Stimulated activated CD8-positive, alpha-beta memory T cell treated with anti-CD3 and anti-CD28 coated beads, Interleukin-15, amount 100 ng/mL, for 1 hour (primary cell): ENCODE measurements at regions not wholly inside any gene's neighbourhood (a gene's known extent, or its start where the extent isn't known, plus 50 kb on each side); places are given as distances from the start of the nearest gene placed in this dataset.
A peak's percentile ranks its signal among the peaks of the same experiment; 100 is the strongest.

Source experiments
- DNase-seq: peaks from one replicate; pipeline ENCODE4 v3.0.0-alpha.2; 2020; ENCODE audit warnings: low read depth

DNA sequence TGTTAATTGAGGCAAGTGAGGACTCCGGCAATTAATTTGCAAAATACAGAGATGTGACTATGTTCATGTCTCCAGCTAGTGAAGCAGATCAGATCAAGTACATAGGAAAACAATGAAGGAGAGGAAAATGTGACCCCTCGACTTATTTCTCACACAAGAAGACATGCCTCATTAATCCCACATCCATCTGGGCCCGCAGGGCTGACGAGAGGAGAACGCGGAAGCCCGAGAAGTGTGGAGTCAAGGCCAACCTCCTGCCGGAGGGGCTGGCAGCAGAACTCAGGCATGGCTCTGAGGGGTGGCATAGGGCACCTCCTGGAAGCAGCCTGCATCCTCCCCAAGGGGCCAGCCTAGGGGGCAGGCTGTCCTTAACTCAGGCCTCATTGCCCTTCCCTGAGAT, 54.4 kb downstream of the ZNF503 start:
- no peak for DNase-seq

DNA sequence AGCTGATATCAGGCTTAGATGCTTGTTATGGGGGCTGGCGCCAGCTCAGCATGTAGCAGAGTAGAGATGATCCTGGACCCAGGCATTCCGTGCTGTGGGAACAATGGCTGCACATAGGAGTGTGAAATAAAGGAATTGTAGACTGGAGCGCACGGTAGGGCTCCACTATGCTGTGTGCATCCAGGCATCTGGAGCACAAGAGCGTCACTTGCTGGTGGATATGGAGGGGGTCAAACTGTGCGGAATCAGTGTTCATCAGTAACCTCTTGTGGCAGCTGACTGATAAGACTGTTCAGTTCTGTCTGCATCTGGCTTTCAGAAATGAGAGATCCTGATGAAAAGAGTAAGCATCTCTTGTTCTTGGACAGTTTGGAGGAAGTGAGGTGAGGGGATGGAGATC, 55.8 kb downstream of the ZNF503 start:
- DNase-seq, result no peak

DNA sequence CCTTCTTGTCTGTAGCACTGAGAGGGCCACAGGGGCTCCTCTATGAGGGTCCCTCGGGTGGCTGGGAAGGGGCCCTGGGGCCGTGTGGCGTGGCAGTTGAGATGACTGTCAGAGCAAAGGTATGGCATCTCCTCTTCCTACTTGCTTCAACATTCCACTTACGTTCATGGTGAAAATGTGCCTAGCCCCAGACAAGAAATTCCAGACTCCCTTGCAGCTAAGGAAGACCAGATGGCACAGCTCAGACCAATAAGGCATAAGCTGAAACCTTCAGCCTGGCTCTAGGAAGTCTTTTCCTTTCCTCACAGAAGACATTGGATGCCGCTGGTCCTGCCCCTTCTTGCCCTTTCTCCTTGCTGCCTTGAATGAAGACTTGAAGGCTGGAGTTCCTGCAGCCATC, 57.4 kb downstream of the ZNF503 start:
- no peak for DNase-seq

DNA sequence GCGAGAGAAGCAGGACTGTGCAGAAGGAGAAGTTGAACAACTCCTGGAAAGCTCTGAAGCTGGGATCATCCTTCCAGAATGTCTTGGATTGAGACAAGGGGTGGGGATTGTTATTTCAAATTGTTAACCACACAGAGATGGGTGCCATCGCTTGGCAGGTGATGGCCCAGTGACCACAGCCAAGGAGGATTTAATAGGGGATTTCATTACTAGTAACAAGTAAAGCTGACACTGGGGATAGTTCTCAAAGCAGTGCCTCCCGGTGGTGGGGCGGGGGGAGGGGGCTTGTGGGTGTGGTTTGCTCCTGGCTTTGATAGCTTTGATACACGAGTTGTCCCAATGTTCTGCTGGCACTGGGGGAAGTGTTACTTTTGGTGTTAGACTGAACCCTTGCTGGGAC, 59.2 kb downstream of the ZNF503 start:
- no peak for DNase-seq

DNA sequence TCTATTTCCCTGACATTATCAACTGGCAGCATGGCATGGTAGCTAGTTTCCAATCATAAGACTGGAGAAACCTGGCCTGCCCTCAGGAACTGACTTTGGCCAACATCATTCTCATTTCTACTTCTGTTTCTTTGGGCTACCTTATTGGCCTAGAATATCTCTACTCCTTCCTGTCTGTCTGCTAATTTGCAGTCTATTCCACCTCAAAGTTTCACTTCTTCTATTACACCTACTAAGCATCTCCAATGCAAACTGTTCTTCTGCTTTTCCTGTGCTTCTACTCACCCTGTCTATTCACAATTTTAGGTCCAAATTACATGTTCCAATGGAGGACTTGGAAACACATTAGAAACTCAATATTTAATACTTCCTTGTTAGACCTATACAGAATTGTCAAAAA, 65.6 kb downstream of the ZNF503 start:
- no peak for DNase-seq

DNA sequence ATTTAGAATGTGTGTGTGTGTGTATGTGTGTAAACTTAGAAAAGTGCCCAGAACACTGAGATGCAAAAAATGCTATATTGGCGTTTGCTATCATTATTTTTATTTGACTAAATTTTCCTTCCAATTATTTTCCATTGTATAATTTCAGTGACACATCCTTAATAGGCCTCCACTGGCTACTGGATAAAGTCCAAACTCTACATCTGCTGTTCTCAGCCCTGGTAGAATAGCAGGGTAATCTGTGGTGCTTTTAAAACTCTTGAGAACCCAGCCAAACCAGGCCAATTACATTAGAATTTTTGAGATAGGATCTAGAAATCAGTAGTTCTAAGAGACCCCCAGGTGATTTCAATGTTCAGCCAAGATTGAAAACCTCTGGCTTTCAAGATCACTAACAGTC, 66.4 kb downstream of the ZNF503 start:
- no peak for DNase-seq

DNA sequence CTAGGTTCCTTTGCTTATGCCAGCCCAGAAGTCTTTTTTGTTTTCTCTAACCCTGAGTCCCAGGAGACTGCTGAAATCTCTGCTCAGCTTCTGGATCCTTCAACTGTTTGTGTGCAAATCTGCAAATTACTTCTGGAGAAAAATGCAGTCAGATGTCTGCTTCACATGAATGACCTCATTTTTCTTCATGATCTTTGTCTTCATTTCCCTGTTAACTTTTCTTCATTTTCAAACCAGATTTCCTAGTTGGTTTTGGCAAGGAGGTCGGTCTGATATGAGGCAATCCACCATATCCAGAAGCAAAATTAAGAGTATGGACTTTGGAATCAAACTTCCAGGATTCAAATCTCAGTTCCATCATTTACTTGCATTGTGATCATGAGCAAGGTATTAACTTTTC, 66.8 kb downstream of the ZNF503 start:
- DNase-seq, result no peak

DNA sequence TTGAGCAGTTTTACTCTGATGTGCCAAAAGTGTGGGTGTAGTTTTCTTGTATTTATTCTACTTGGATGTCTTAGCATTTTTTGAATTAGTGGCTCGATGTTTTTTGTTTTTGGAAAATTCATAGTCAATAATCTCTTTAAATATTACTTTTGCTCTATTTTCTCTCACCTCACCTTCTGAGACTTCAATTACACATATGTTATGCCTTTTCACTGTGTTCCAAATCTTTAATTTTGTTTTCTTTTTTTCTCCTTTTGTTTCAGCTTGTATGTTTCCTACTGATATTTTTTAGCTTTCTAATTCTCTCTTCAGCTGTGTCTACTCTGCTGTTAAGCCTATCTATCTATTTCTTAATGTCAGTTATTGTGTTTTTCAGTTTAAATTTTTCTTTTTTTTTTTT, 69.5 kb downstream of the ZNF503 start:
- no peak for DNase-seq

DNA sequence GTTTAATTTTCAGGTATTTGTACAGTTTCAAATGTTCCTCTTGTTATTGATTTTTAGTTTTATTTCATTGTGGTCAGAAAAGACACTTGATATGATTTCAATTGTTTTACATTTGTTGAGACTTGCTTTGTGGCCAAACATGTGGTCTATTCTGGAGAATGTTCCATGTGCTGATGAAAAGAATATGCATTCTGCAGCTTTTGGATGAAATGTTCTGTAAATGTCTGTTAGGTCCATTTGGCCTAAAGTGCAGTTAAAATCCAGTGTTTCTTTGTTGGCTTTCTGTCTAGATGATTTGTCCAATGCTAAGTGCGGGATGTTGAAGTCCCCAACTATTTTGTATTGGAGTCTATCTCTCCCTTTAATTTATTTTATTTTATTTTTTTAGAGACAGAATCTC, 70.5 kb downstream of the ZNF503 start:
- DNase-seq, result no peak

DNA sequence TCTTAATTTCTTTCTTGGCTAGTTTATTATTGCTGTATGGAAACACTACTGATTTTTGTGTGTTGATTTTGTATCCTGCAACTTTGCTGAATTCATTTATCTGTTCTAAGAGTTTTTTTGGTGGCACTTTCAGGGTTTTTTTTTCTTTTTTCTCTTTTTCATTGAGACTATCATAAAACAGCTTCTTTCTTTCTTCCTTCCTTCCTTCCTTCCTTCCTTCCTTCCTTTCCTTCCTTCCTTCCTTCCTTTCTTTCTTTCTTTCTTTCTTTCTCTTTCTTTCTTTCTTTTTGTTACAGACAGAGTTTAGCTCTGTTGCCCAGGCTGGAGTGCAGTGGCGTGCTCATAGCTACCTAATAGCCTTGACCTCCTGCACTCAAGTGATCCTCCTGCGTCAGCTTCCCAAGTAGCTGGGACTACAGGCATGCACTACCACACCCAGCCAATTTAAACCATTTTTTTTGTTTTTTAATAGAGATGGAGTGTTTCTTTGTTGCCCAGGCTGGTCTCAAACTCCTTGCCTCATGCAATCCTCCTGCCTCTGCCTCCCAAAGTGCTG, 72.3 kb downstream of the ZNF503 start:
- DNase-seq, result no peak

DNA sequence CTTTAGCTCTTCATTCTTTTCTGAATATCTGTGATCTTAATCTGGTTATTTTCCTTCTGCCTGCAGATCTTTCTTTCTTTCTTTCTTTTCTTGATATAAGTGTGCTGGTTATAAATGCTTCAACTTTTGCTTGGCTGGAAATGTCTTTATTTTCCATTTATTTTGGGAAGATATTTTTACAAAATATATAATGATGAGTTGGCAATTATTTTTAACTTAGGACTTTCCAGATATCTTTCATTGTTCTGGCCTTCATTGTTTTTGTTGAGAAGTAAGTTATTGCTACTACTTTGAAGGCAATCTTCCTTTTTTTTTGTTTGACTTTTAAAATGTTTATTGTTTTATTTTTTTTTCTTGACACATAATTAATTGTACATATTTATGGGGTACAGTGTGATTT, 75.3 kb downstream of the ZNF503 start:
- DNase-seq, result no peak

DNA sequence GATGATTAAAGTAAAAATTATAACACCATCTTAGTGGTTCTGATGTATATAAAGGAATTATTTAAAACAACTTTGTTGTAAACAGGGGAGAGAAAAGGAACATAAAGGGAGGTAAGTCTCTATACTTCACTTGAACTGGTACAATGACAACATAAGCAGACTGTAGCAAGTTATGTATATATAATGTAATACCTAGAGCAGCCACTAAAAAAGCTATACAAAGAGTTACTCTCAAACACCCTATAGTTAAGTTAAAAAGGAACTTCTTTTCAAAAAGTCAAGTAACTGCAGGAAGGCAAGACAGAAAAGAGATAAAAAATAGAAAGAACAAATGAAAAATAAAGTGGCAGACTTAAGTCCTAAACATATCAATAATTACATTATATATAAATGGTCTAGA, 82.3 kb downstream of the ZNF503 start:
- DNase-seq, result no peak

DNA sequence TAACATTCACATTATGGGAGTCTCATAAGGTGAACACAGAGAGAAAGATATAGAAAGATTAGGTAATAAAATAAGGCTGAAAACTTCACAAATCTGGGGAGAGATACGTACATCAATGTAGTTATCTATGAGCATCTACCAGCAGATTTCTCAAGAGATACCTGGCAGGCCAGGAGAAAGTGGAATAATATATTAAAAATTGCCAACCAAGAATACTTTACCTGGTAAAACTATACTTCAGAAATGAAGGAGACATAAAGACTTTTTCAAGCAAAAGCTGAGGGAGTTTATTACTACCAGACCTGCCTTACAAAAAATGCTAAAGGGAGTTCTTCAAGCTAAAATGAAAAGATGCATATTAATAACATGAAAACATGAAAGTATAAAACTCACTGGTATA, 78.8 kb upstream of the COMTD1 start:
- no peak for DNase-seq

DNA sequence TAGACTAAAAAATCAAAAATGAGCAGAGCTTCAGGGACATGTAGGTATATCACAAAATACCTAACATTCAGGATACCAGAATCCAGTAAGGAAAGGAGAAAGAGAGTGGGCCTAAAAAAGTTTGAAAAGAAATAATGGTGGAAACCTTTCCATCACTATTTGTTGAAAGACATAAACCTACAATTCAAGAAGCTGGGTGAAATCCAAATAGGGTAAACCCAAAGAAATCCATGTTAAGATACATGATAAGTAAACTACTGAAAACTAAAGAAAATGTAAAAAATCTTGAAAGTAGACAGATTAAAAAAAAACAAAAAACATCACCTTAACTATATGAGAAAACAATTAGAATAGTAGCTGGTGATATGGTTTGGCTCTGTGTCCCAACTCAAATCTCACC, 76.7 kb upstream of the COMTD1 start:
- no peak for DNase-seq

DNA sequence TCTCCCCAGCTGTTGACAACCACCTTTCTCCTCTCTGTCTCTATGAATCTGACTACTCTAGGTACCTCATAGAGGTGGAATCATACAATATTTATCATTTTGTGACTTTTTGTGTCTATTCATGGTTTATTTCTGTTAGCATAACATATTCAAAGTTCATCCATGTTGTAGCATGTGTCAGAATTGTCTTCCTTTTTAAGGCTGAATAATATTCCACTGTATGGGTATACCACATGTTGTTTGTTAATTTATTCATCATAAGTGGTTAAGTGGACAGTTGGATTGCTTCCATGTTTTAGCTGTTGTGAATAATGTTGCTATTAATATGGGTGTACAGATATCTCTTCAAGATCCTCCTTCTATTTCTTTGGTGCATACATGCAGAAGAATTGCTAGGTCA, 69.9 kb upstream of the COMTD1 start:
- no peak for DNase-seq

DNA sequence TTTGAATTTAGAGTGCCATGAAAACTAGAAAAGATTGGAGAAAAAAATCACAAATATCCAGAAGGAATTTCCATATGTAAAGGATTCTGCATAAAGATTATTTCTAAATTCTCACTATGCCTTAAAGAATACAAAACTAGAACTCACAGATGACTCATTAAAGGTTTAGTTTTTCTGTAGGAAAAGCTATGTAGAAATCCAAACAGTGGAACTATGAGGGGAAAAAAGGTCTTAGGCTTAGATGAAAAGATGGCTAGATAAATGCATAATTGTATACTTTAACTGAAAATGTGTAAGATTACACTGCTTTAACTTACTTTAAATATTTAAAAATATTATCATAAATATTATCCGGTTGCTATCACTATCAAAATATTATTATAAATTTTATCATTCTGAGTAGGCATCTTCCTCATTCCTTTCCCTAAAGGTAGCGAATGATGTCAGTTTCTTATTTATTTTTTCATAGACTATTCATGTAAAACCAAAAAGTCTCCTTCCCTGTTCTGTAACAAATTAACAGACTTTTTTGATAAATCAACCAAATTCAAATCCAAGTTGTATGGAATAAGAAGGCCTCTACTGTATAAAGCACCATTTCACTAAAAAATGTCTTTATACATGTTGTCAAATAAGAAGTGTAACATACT, 69.1 kb upstream of the COMTD1 start:
- no peak for DNase-seq

DNA sequence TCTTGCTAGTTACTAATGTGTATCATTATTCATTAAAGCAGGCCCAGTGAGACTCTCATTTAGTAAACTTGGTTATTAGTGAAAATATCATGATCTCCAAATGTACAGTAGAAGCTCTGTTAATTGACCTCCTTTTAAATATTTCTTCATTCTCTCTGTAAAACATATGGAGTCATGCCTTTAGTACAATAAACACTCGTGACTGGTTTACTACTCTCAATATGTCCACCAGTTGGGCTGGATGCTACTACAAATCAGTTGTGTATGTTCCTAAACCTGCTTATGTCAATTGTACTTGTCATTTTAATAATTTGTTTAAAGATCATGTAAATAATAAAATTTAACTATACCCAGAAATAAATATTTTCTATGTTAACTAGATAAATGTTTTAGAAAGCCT, 68.6 kb upstream of the COMTD1 start:
- no peak for DNase-seq

DNA sequence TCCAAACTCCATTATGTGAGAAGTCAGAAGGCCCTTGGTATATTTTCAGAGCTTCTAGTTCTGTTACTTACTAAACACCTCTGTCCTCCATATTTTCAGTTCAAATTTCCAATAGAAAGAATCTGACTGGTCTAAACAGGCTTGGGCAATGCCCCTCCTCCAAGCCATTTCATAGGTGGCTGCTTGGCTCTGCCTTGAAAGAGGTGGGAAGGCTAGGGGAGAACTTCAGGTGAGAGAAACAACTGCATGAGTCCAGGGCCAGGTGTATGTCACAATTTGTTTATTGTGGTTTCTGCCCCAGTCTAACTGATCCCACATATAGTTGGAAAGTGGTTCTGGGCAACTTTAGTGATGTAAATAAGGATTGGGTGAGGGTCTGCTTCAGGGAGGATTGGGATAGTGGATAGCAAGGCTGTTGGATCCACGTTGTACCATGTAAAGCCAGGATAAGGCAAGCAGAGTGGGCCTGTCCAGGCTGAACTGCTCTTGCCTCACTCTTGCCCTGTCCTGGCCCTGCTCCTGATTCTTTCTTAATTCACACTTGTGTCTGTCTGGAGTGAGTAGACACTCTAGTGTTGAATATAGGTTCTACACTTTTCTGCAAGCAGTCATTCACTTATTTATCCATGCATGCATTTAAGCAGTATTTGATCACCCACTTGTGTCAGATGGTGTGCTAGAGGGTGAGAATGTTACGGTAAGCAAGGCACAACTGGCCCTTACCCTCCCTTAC, 67.5 kb upstream of the COMTD1 start:
- no peak for DNase-seq

DNA sequence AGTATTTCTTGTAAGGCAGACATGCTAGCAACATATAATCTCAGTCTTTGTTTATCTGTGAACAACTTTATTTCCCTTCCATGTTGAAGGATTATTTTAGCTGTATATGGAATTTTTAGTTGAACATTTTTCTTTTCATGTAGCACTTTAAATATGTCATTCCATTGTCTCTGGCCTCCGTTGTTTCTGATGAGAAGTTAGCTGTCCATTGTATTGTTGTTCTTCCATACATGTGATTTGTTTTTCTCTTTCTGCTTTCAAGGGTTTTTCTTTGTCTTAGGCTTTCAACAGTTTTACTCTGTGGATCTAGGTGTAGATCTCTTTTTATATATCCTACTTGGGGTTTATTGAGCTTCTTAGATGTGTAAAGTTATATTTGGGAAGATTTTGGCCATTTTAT, 66.3 kb upstream of the COMTD1 start:
- DNase-seq, result no peak

DNA sequence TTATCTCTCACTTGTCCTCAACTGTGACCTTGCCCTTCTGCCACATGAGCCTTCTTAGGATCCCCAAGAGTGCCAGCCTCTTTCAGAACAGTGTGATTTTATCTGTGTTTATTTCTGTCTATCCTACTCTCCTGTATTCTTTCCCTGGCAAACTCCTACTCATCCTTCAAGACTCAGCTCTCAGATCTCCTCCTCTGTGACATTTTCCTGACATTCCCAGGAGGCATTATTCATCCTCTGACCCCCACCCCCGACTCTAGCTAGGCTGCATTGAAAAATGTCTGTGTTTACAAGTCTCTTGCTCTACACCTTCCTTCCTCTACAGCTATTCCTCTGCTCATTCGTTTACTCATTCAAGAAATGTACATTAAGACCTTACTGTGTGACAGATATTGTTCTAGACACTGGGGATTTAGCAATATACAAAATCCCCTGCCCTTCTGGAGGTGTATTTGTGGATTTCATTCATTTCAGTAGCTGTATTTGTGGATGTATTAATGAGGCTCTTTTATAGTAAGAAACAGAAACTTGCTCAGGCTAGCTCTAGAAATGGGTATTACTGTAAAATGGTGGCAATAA, 61.4 kb upstream of the COMTD1 start:
- no peak for DNase-seq

DNA sequence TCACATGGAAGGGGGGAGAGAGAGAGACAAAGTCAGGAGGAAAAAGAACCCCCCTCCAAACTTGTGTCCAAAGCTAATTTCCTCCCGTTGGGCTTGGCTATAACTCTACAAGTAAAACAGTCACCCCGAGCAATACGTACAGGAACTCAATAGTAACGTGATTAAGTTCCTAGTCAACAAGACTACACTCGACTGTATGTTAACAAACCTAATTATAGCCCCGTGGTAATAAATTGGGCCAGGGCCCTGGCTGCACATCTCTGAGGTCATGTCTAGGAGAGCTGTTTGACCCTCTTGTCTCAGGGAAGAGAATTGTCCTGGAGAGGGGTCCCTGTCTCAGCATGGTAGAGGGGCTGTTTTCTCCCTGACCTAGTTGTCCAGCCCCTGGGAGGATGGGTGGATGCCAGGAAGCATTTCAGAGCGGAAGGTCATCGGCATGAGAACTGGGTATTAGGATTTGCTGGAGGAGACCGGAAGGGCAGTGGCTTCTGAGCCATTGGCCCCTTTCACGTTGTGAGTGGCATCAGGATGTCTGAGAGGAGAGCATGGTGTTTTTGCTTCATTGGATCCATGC, 60.2 kb upstream of the COMTD1 start:
- DNase-seq, result no peak

DNA sequence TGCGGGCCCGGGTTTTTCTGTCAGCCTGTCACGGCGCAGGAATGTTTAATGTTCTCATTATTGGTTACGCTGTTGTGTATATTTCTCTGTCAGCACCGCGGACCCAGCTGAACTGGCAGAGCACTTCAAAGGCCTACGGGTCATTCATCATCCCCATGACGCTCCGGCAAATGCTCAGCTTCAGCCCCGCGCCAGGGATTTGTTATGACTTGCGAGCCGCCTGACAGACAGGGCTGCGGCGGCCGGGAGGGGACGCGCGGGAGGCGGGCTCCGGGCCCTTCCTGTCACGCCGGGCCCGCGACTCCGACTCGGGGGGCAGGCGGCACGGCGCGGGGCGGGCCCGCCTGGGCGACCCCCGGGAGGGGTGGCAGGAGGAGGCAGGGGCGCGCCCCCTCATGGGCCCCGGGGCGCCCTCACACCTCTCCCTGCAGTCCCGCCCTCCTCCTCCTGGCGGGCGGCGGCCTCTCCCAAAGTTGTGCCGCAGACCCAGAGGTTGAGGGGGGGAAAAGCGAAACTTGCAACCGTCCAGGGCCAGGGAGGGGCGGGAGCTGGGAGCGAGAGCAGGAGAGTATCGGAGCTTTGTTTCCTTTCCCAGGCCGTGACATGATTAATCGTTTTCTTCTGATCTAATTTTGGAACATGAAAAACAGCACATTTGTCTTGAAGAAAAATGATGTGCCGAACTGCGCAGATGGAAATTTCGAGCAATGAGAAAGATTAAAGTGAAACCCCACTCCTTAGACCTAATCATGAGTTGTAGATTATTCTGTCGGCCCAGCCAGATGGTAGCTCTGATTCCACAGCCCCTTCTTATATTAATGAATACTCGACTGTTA, 59.3 kb upstream of the COMTD1 start:
- peak; percentile 21 for DNase-seq
